Right lobe of liver (tissue), 4 donors: ENCODE measurements at regions not wholly inside any gene's neighbourhood (a gene's known extent, or its start where the extent isn't known, plus 50 kb on each side); places are given as distances from the start of the nearest gene placed in this dataset.
"Not testable (repeated sequence)": the region's sequence is repeated elsewhere in the genome, so short reads cannot be mapped to it uniquely, and the experiment has no call there.

ENCODE experiments used
- POLR2A ChIP-seq: fragments of 450-650 bp; IDR thresholded peaks from one replicate; pipeline ENCODE4 v1.6.1; 2017; ENCODE audit warnings: antibody characterized with exemption, mild to moderate bottlenecking
- TF ChIP-seq, protein P1 (sequence below), 4 donors: fragments of 200-600 bp in 3 of 4; fragments of 450-650 bp in 1 of 4; IDR thresholded peaks; one replicate each; pipeline versions ENCODE4 v1.5.1 to v1.8.0; 2016 to 2022; ENCODE audit warnings: antibody characterized with exemption in 4 of 4, mild to moderate bottlenecking in 2 of 4
- donor health status: DM: no; HTN: no; CAD: no.
- donor health status: DM: no; HTN: no; CAD: no.
- donor health status: DM: no; HTN: yes; CAD: no.

DNA sequence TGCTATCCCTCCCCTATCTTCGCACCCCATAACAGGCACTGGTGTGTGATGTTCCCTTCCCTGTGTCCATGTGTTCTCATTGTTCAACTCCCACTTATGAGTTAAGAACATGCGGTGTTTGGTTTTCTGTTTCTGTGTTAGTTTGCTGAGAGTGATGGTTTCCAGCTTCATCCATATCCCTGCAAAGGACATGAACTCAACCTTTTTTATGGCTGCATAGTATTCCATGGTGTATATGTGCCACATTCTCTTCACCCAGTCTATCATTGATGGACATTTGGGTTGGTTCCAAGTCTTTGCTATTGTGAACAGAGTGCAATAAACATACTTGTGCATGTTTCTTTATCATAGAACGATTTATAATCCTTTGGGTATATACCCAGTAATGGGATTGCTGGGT lies 84.7 kb upstream of the GATB start:
- TF ChIP-seq, protein P1, sequence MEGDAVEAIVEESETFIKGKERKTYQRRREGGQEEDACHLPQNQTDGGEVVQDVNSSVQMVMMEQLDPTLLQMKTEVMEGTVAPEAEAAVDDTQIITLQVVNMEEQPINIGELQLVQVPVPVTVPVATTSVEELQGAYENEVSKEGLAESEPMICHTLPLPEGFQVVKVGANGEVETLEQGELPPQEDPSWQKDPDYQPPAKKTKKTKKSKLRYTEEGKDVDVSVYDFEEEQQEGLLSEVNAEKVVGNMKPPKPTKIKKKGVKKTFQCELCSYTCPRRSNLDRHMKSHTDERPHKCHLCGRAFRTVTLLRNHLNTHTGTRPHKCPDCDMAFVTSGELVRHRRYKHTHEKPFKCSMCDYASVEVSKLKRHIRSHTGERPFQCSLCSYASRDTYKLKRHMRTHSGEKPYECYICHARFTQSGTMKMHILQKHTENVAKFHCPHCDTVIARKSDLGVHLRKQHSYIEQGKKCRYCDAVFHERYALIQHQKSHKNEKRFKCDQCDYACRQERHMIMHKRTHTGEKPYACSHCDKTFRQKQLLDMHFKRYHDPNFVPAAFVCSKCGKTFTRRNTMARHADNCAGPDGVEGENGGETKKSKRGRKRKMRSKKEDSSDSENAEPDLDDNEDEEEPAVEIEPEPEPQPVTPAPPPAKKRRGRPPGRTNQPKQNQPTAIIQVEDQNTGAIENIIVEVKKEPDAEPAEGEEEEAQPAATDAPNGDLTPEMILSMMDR (IDR thresholded peaks at IDR 0.05), result not testable (repeated sequence)
- not testable (repeated sequence) for TF ChIP-seq POLR2A
